GM18861 (cell line): ENCODE measurements at regions not wholly inside any gene's neighbourhood (a gene's known extent, or its start where the extent isn't known, plus 50 kb on each side); places are given as distances from the start of the nearest gene placed in this dataset.
"Not testable (repeated sequence)": the region's sequence is repeated elsewhere in the genome, so short reads cannot be mapped to it uniquely, and the experiment has no call there.

Experiments
- ATAC-seq: cut with Tn5 transposase; IDR thresholded peaks from one replicate; pipeline ENCODE4 v1.9.1; 2021; ENCODE audit not compliant: unreplicated experiment

- no peak for ATAC-seq
These were observed 55.3 kb upstream of the NRBF2 start for GRCh38 chr10:63077800-63078199.

DNA sequence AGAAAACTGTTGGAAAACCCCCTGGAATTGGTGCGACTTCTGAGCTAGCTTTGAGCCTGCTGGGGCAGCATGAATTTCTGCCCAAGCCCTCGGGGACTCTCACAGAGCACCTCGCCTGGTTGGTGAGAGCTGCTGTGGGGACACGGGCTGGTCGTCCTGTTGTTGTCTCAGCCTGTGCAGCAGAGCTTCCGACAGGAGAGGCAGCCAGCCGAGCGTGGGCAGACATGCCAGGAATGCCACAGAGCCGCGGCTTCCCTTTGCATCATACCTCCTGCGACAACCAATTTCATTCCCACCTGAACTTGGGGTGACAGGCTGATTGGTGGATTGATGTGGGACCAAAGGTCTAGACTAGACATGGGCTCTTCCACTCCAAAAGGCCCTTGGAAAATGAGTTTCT is 60.2 kb upstream of the NRBF2 start:
- no peak for ATAC-seq

DNA sequence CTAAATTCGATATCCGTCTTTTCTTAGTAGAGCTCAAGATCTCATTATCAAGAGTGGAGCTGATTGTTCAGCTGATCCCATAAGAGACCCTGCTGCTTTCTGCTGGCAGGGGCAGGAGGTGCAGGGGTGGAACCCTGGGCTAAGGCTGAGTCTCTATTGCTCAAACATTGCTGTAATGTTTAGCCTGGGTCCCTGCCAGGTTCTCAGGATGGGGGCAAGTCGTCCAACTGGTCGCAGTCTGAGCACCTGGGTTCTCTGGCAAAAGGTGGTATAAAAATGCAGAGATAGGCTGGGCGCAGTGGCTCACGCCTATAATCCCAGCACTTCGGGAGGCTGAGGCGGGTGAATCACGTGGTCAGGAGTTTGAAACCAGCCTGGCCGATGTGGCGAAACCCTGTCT is 62.0 kb upstream of the NRBF2 start:
- ATAC-seq: no peak

DNA sequence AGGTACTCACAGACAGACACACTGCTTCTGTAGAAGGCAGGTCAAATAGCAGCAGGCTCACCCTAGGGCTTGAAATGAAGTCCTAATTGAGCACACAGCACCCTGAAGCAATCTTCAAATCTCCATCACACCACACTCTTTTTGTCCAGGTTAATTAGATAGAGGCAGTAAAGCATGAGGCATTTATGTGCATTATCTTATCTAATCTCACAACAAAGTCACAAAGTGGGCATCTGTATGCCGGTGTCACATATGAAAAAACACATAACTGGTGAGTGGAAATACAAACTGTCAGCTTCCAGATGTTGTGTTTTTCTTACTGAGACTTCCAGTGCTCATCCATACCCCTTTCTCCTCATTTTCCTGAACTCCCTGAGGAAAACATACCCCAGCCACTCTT is 63.8 kb upstream of the NRBF2 start:
- ATAC-seq: no peak

DNA sequence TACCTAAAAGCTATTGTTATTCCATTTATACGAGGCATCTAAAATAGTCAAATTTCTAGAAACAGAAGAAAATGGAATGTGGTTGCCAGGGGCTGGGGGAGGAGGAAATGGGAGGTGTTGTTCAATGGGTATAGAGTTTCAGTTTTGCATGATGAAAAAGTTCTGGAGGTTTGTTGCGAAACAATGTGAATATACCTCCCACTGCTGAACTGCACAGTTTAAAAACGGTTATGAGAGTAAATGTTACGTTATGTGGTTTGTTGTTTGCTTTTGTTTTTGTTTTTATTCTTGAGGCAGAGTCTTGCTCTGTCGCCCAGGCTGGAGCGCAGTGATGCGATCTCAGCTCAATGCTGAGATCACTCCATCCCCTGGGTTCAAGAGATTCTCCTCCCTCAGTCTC is 64.9 kb upstream of the NRBF2 start:
- ATAC-seq: no peak

GRCh38 chr10:63066606-63067005 is 66.5 kb upstream of the NRBF2 start:
- ATAC-seq: no peak

GRCh38 chr10:63064706-63065105 is 68.4 kb upstream of the NRBF2 start:
- ATAC-seq: no peak

- ATAC-seq: no peak
These were observed 74.9 kb upstream of the NRBF2 start for GRCh38 chr10:63058236-63058635.

GRCh38 chr10:63057509-63057908 is 75.6 kb upstream of the NRBF2 start:
- ATAC-seq: no peak

- no peak for ATAC-seq
These were observed 77.4 kb upstream of the NRBF2 start for GRCh38 chr10:63055705-63056104.

DNA sequence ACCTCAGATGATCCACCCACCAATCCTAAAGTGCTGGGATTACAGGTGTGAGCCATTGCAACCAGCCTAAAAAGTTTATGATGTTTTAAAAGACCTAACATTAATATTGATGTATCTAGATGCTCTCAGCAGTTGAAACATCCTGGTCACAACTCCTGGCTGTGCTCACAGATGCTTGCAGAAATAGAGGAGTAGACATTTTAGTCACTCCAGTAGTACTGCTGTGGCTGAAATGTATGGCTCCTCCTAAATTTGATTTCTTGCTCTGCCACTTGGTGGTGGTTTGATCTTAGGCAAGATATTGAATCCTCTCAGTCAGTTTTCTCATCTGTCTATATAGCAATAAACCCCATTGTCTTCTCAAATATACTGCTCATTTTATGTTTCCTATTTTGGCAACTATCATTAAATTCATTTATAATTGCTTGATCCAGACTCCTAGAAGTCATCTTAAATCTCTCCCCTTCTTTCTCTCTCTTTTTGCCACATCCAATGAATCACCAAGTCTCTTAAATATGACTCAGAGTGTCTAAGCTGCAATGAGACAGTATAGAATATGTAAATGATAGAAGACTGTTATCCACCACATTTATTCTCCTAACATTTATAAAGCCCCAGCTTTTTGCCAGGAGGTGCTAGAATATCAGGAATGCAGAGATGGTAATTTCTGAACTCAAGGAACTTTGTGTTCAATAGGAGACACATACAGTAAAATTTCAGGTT is 78.1 kb upstream of the NRBF2 start:
- no peak for ATAC-seq

DNA sequence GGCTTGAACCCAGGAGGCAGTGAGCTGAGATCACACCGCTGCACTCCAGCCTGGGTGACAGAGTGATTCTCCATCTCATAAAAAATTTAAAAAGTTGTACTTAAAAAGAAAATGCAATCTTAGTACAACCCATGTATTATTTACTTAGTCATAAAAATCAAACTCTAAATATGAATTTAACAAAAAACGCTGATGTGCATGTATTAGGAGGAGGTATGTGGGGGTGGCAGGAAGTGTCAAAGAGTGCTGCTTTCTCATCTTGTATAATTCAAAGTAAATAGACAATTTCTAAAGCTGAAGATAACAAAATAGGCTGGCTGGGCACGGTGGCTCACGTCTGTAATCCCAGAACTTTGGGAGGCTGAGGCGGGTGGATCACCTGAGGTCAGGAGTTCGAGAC is 81.0 kb upstream of the NRBF2 start:
- ATAC-seq: no peak

GRCh38 chr10:63042256-63042655 is 90.9 kb upstream of the NRBF2 start:
- ATAC-seq: no peak

GRCh38 chr10:63033616-63034185 is 99.4 kb upstream of the NRBF2 start:
- not testable (repeated sequence) for ATAC-seq

- no peak for ATAC-seq
These were observed 102.6 kb upstream of the NRBF2 start for GRCh38 chr10:63030536-63030935.

DNA sequence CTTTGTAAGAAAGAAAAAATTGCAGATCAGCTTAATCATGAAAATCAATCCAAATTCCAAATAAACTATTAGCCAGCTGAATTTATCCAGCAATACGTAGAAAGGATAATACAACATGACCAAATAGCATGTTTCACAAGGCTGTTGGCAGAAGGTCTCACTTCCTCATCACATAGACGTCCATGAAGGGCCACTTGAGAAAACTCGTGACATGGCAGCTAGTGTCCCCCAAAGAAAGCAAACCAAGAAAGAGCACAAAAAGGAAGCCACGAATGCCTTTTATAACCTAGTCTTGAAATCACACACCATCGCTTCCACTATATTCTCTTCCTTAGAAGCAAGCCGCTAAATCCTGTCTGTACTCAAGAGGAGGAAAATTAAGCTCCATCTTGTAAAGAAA is 105.6 kb upstream of the NRBF2 start:
- ATAC-seq: no peak

DNA sequence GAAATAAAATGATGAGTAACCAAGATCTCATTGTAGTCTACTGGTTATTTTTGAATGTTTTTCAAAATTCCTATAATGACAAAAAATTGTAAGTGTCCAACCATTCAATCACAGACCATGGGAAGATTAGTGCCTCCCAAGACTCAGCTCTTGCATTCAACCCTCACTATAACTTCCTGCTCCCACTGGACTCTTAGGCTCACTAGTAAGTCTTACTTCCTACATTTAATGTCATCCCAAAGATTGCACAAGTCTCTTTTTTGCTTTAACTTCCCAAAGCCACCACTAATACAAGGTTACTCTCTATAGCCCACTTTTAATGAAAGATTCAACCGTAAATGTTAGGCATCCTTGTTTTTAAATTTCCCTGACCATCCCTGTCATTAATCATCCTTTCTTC is 111.9 kb upstream of the NRBF2 start:
- no peak for ATAC-seq

DNA sequence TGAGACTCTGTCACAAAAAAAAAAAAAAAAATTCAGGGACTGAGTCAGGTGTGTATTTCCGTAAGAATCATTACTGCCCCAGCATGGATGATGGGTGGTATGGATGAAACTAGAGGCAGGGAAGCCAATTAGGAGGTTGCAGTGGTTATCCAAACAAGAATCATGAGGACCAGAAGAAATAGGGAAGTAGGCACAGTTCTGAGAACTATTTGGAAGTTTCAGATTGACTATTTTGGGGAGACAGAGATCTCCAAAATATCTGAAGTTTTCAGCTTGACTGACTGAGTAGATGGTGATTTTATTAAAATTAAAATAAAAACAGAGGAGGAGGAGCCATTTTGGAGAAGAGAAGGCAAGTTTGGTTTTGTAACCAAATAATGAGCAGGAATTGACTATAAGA is 119.4 kb upstream of the NRBF2 start:
- no peak for ATAC-seq

DNA sequence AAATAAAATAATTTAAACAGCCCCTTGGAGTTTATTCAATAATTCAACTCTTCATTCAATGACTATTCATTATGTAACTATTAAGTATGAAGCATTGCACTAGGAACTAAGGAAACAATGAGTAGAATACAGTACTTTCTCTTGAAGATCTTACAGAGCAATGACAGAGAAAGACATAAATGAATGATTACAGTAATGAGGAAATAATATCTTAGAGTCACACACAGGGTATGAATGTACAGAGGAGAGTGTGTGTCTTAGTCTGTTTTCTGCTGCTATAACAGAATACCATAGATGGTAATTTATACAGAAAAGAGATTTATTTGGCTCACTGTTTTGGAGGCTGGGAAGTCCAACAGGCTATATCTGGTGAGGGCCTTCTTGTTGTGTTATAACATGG is 120.5 kb upstream of the NRBF2 start:
- no peak for ATAC-seq

DNA sequence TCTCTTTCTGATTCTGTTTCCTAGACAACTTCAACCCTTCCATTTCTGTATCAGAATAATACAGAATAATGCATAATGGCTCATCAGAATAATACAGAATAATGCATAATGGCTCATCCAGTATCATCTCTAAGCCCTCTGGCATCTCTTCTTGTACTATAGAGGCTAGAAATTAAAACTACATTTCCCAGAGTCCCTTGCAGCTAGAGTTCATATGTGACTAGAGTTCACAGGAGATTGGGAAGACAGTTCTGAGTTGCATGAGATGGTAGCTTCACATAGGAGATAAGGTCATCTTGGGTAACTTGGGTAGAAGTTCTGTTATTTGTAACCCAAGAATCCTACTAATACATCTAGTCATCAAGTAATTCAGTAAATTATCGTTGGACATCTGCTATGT is 122.9 kb upstream of the NRBF2 start:
- no peak for ATAC-seq

GRCh38 chr10:63008491-63008890 is 124.6 kb upstream of the NRBF2 start:
- ATAC-seq: no peak

- ATAC-seq: no peak
These were observed 126.0 kb upstream of the NRBF2 start for GRCh38 chr10:63007112-63007511.

DNA sequence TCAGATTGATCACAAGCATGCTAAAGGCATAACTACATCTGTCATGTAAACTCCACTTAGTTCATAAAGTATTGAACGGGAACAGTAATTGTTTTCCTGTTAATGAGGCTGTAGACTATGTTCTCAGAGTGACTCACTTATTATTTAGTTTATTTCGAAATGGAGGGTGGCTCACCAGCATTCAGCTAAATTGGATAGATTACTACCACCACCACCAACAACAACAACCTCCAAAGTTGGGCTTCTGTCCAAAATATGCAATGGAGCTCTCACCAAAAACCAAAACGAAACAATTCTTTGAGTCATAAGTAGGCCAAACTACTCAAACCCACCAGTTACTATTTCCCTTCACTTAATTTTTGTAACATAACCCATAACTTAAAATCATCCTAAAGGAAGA is 127.9 kb upstream of the NRBF2 start:
- ATAC-seq: no peak
